Smooth muscle cell (in vitro differentiated cells): ENCODE measurements at regions not wholly inside any gene's neighbourhood (a gene's known extent, or its start where the extent isn't known, plus 50 kb on each side); places are given as distances from the start of the nearest gene placed in this dataset.

Experiments
- DNase-seq: peaks from one replicate; lab custom pipeline; 2025; ENCODE audit not compliant: unreplicated experiment; lab: John Stamatoyannopoulos, UW
- H2AFZ ChIP-seq: fragments of 200-600 bp; sonication (generic); 2 replicates; pipeline ENCODE4 v1.6.0; 2016; ENCODE audit warnings: antibody characterized with exemption, low read depth, mild to moderate bottlenecking
- H3F3A ChIP-seq: fragments of 200-600 bp; sonication (generic); 2 replicates; pipeline ENCODE4 v1.6.0; 2017; ENCODE audit warnings: antibody characterized with exemption, low read depth
- H3K27ac ChIP-seq: fragments of 200-600 bp; sonication (generic); 2 replicates; pipeline ENCODE4 v1.5.1; 2016; ENCODE audit warnings: low read depth, mild to moderate bottlenecking
- H3K27me3 ChIP-seq: fragments of 200-600 bp; sonication (generic); 2 replicates; pipeline ENCODE4 v1.6.1; 2016; ENCODE audit warnings: low read depth, mild to moderate bottlenecking
- H3K36me3 ChIP-seq: fragments of 200-600 bp; sonication (generic); 2 replicates; pipeline ENCODE4 v1.5.1; 2016; ENCODE audit warnings: low read depth
- H3K4me1 ChIP-seq: fragments of 200-600 bp; sonication (generic); 2 replicates; pipeline ENCODE4 v1.5.1; 2016; ENCODE audit warnings: low read depth
- H3K4me2 ChIP-seq: fragments of 200-600 bp; sonication (generic); 2 replicates; pipeline ENCODE4 v1.6.0; 2016; ENCODE audit warnings: mild to moderate bottlenecking
- H3K4me3 ChIP-seq: fragments of 200-600 bp; sonication (generic); 2 replicates; pipeline ENCODE4 v1.5.1; 2016; ENCODE audit warnings: mild to moderate bottlenecking
- H3K79me2 ChIP-seq: fragments of 200-600 bp; sonication (generic); 2 replicates; pipeline ENCODE4 v1.6.0; 2016; ENCODE audit warnings: low read depth, mild to moderate bottlenecking
- H3K9ac ChIP-seq: fragments of 200-600 bp; sonication (generic); 2 replicates; pipeline ENCODE4 v1.6.0; 2016; ENCODE audit warnings: low read depth
- H3K9me3 ChIP-seq: fragments of 200-600 bp; sonication (generic); replicated peaks from 2 replicates; pipeline ENCODE4 v1.5.1; 2016; ENCODE audit warnings: low read depth
- H4K20me1 ChIP-seq: fragments of 200-600 bp; sonication (generic); 2 replicates; pipeline ENCODE4 v1.6.0; 2016; ENCODE audit warnings: low read depth
- WGBS: methylation state at CpG from one replicate; pipeline ENCODE4 v1.1.7; 2016; ENCODE audit warnings: low lambda C conversion rate; 5-methylcytosine and 5-hydroxymethylcytosine counted together
- TF ChIP-seq, protein P1 (sequence below): fragments of 200-600 bp; sonication (generic); IDR thresholded peaks from 2 replicates; pipeline ENCODE4 v1.5.1; 2017; ENCODE audit warnings: borderline replicate concordance, mild to moderate bottlenecking, antibody characterized with exemption; ENCODE audit not compliant: insufficient read depth, poor library complexity, severe bottlenecking

DNA sequence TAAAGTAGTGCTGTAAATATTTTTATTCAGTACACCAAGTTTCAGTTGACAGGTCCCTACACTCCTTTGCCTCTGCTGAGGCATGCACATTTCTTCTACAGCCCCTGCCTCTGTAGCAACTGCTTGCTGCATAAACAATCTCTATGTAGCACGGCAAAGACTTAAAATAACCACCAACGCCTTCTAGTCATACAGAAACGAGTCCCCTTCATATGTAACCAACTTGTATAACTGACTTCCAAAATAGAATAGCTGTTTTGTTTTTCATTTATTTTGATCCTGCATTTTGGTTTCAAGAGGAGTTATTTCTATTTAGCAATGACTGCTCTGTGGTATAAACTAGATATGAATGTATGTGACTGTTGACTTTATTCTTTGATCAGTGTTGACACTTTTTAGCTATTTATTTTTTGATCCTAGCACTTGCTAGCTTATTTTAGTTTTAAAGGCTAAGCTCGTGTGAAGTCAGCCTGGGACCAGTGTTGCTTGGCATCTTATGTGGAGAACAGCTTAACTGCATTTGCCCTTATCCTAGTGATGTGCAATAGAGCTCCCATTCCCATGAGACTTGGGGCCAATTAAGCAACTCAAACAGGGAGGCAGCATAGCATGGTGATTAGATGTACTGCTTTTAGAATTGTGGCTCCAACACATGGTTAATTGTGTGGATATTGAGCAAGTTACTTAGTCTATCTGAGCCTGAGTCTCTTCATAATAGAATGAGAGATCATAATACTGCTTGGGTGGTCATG lies 79.6 kb downstream of the HRH4 start:
- Histone ChIP-seq H4K20me1 (no peaks in the 10 kb centered on the region), H3K27me3 (no peaks in the 10 kb centered on the region), H3K79me2 (no peaks in the 10 kb centered on the region), H3K9me3 (no peaks in the 10 kb centered on the region), H3F3A (peaks cover 4% of the 10 kb centered on the region), H3K9ac (no peak overlapping the region), H2AFZ (no peak overlapping the region), H3K4me1 (peaks cover 7% of the 10 kb centered on the region), H3K36me3 (no peaks in the 10 kb centered on the region), H3K4me2 (no peak overlapping the region), H3K4me3 (no peak overlapping the region), H3K27ac (no peak overlapping the region)
- TF ChIP-seq, protein P1, sequence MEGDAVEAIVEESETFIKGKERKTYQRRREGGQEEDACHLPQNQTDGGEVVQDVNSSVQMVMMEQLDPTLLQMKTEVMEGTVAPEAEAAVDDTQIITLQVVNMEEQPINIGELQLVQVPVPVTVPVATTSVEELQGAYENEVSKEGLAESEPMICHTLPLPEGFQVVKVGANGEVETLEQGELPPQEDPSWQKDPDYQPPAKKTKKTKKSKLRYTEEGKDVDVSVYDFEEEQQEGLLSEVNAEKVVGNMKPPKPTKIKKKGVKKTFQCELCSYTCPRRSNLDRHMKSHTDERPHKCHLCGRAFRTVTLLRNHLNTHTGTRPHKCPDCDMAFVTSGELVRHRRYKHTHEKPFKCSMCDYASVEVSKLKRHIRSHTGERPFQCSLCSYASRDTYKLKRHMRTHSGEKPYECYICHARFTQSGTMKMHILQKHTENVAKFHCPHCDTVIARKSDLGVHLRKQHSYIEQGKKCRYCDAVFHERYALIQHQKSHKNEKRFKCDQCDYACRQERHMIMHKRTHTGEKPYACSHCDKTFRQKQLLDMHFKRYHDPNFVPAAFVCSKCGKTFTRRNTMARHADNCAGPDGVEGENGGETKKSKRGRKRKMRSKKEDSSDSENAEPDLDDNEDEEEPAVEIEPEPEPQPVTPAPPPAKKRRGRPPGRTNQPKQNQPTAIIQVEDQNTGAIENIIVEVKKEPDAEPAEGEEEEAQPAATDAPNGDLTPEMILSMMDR, result no peak
- WGBS, result 44% methylated on average over 4 of the region's 4 CpGs
- DNase-seq, result no peak

- peaks cover 7% of the 10 kb centered on the region for H3K4me1 ChIP-seq
- H3K9me3 ChIP-seq, result no peaks in the 10 kb centered on the region
- 78% methylated on average over 8 of the region's 8 CpGs for WGBS
- no peak overlapping the region for H3K4me3 ChIP-seq
- H3K79me2 ChIP-seq, result no peaks in the 10 kb centered on the region
- H3K9ac ChIP-seq, result no peak overlapping the region
- no peak for DNase-seq
- TF ChIP-seq, protein P1, result no peak
- H3K4me2 ChIP-seq, result no peak overlapping the region
- H3K27ac ChIP-seq, result no peak overlapping the region
- peaks cover 4% of the 10 kb centered on the region for H3F3A ChIP-seq
- H2AFZ ChIP-seq, result no peak overlapping the region
- H4K20me1 ChIP-seq, result no peaks in the 10 kb centered on the region
- no peaks in the 10 kb centered on the region for H3K27me3 ChIP-seq
- no peaks in the 10 kb centered on the region for H3K36me3 ChIP-seq
Observed at GRCh38 chr18:24540896-24541295, 80.5 kb downstream of the HRH4 start.

DNA sequence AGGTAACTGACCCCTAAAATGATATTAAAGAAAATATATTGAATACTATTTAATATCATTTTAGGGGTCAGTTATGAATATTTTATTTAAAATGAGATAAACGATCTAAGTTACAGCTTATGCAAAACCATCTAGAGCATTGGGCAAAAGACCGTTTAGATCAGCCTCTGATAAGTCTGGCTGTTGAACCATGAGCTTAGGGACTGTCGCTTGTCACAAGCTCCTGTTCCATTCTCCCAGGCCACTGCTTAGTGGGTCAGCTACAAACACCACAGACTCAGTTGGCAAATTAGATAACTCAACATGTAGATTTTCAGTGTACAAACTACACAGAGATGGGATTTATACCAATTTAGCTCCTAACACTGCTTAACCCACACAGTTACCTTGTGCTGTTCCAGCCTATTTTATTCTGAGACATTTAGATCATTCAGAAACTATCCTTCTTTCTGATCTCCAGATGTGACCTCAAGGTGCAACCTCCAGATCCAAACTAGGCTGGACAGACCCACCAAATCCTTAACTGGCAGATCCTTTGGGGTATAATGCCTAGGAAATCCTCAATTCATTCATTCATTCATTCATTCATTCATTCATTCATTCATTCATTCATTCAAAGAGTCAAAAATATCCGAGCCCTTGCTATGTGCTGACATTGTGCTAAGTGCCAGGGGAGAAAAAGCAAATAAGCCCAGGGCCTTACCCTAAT lies 82.8 kb downstream of the HRH4 start:
- Histone ChIP-seq H3K36me3 (no peaks in the 10 kb centered on the region), H3K4me3 (no peak overlapping the region), H3K27ac (no peak overlapping the region), H3F3A (no peaks in the 10 kb centered on the region), H3K79me2 (no peaks in the 10 kb centered on the region), H3K9me3 (no peaks in the 10 kb centered on the region), H3K9ac (no peak overlapping the region), H3K4me1 (peaks cover 7% of the 10 kb centered on the region), H3K27me3 (no peaks in the 10 kb centered on the region), H2AFZ (no peak overlapping the region), H4K20me1 (no peaks in the 10 kb centered on the region), H3K4me2 (no peak overlapping the region)
- TF ChIP-seq, protein P1, result no peak
- DNase-seq, result no peak
- WGBS, result 63% methylated on average over 4 of the region's 4 CpGs
